T-helper 1 cell treated with Interleukin-12 subunit alpha and Interleukin-12 subunit beta and Interleukin-4 antibody, amounts not matched to agents 30 ng/mL and 1 ng/mL, for 36 hours (primary cell): ENCODE measurements at regions not wholly inside any gene's neighbourhood (a gene's known extent, or its start where the extent isn't known, plus 50 kb on each side); places are given as distances from the start of the nearest gene placed in this dataset.
"Not testable (repeated sequence)": the region's sequence is repeated elsewhere in the genome, so short reads cannot be mapped to it uniquely, and the experiment has no call there.

ENCODE experiments used
- intact Hi-C: fragments of 100-400 bp; cut with micrococcal nuclease; formaldehyde crosslinking; loops from one replicate; pipeline ENCODE4 v1.15.1; 2024

DNA sequence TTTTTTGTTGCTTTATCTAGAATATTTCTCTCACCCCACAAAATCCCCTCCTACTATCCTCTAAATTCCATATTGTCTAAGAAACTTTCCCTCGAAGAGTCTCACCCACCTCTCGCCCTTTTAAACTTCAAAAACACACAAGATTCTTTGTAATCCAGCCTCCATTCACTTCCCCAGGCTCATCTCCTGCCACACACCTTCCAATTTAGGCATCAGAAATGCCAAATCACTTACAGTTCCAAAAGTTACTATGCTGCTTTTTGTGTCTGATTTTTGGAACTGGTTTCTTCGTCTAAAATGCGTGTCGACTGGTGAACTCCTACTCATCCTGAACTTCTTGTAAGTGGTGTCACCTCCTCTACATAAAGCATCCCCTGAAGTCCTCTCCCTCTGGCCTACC lies 482.4 kb upstream of the CAMK1G start:
- intact Hi-C loops = no loop called here

DNA sequence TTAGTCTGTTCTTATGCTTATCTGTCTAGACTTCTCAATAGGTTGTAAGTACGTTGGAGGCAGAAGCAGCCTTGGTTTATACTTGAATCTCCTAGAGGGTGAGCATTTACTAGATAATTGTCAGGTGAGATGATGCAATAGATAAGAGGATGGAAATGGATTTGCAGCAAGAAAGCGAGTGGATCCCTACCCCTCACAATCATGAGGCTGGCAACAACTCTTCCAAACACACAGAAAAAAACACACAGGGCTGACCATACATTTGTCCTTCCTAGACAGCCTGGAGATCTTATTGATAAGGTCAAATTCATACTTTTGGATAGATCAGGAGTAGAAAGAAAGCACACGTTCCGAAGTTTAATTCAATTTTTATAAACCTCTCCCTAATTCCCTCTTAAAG lies 481.4 kb upstream of the CAMK1G start:
- intact Hi-C loops = no loop called here

DNA sequence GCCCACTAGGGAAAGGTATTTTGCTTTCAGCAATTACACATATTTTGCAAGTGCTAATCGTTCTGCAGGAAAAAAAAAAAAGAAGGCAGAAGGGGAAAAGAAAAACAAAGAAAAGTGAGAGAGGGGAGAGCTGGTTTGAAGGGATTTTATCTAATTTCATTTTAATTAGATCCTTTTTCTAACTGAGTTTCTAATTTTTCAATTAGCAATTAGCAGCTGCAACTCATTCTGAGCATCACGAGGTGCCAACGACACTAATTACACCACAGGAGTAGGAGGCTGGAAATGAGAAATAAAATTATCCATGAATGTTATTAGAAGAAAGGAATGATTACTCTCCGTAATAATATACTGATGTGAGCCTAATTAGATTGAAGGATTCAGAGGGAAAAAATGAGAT lies 481.0 kb upstream of the CAMK1G start:
- intact Hi-C loops = no loop called here

DNA sequence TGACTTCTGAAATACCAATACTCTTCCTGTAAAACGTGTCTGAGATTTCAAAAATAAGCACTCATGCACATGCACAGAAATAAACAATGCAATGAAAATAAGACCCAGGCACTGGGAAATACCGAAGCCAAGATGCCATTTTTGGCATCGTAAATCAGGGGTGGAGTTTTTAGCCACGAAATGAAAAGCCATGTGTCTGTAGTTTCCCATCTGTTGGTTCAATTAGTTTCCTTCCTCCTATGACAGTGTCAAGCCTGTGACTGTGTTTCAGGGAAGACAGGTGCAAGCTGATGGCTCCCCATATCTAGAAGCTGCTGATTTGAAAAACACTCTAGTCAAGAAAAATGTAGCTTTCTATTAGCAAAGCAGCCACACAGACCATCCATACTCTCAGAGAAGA lies 480.4 kb upstream of the CAMK1G start:
- intact Hi-C loops = no loop called here

- intact Hi-C loops = no loop called here
Measured at GRCh38 chr1:209104646-209105045, 478.9 kb upstream of the CAMK1G start.

GRCh38 chr1:209105701-209106100 lies 477.8 kb upstream of the CAMK1G start:
- intact Hi-C loops = no loop called here

- intact Hi-C loops = no loop called here
Measured at GRCh38 chr1:209106237-209106741, 477.2 kb upstream of the CAMK1G start.

- intact Hi-C loops = no loop called here
Measured at GRCh38 chr1:209106861-209107260, 476.7 kb upstream of the CAMK1G start.

- intact Hi-C loops = no loop called here
Measured at GRCh38 chr1:209107535-209107934, 476.0 kb upstream of the CAMK1G start.

DNA sequence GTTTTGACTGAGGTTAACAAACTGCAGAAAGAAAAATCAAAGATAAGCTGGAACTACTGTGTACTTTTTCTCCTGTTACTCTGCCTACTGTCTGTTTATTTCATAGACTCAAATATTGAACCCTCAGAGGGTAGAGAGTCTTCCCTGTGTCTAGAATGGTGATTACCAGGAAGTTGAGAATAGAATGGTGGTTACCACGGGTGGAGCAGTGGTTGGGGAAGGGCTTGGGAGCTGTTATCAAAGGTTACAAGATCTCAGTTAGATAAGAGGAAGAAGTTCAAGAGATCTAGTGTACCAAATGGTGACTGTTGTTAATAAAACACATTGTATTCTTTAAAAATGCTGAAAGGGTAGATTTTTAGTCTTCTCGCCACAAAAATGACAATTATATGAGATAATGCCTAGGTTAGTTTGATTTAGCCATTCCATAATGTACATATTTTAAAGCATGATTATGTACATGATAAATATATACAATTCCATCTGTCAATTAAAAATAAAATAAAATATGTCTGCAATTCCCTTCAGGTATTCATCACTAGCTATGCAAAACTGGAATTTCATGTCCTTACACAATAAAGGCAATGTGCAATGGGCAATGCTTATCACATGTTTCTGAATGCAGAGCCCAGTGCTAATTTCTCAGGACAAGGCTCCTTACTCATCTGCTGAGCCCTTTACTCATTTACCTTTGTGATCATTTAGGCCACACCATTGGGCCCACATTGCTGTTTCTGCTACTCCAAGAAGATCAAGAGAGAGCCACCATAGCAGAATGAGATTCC lies 474.3 kb upstream of the CAMK1G start:
- intact Hi-C loops = no loop called here

GRCh38 chr1:209113521-209113920 lies 470.0 kb upstream of the CAMK1G start:
- intact Hi-C loops = no loop called here

- intact Hi-C loops = no loop called here
Measured at GRCh38 chr1:209116705-209117104, 466.8 kb upstream of the CAMK1G start.

GRCh38 chr1:209123601-209124000 lies 459.9 kb upstream of the CAMK1G start:
- intact Hi-C loops = no loop called here

GRCh38 chr1:209129091-209129490 lies 454.4 kb upstream of the CAMK1G start:
- intact Hi-C loops = not testable (repeated sequence)

DNA sequence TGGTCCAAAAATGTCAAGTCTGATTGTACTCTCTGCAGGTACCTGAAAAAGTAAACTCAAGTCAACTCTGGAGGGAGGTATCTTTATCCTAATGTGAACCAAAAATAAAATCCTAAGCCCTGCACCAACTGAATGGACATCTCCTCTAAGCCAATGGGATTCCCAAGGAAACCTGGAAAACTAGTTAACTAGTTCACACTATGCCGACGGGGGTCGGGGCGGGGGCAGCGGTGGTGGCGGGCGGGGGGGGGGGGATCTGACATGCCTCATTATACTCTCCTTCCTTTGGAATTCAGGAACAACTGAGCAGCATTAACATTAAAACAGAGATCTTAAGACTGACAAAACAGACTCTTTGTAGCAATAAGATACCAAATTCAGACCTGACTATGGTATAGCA lies 452.6 kb upstream of the CAMK1G start:
- intact Hi-C loops = no loop called here

DNA sequence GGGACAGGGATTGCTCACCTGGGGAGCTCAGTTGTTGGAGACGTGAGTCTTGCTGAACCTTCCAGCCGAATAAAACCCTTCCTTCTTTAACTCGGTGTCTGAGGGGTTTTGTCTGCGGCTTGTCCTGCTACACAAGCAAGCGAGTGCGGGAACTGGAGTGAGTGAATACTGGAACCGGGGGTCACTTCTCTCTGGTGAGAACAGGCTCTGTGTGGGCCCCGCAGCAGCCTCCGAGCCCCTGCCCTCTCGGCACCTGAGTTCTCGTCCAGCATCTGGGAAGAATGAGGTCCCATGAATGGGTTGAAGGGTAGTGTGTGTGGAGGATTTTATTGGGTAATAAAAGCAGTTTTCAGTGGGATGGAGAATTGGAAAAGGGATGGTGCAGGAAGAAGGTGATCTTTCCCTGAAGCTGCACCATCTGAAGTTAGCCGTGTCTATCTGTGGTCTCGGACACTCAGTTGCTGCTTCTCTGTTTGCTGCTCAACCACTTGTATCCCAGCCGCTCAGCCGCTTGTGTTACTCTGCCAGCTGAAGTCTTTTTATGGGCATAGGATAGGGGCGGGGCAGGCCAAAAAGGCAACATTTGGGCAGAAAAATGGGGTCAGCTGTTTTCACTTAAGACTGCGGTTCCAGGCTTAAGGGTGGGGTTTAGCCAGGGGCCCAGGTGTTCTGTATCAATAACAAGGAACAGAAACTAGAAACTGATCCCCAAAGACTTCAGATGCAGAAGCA lies 450.6 kb upstream of the CAMK1G start:
- intact Hi-C loops = no loop called here

DNA sequence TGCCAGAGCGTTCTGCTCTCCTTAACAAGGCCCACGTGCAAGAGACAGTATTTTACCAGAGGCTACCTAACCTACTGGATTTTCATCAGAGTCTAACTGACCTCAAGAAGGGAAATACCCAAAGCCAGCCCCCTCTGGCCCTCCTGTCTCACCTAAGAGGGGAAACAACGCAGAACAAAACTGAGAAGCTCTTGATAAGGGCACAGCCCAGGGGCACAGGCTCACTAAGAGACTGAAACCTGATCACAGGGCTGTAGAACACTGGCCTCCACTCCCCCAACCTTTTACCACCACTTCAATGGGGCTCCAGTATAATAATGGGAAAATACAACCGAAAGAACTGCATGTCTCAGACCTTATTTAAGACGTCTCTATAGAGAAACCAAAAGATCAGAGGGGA lies 449.5 kb upstream of the CAMK1G start:
- intact Hi-C loops = no loop called here

- intact Hi-C loops = no loop called here
Measured at GRCh38 chr1:209143916-209144315, 439.6 kb upstream of the CAMK1G start.

GRCh38 chr1:209150114-209150513 lies 433.4 kb upstream of the CAMK1G start:
- intact Hi-C loops = no loop called here

- intact Hi-C loops = no loop called here
Measured at GRCh38 chr1:209153411-209153810, 430.1 kb upstream of the CAMK1G start.

DNA sequence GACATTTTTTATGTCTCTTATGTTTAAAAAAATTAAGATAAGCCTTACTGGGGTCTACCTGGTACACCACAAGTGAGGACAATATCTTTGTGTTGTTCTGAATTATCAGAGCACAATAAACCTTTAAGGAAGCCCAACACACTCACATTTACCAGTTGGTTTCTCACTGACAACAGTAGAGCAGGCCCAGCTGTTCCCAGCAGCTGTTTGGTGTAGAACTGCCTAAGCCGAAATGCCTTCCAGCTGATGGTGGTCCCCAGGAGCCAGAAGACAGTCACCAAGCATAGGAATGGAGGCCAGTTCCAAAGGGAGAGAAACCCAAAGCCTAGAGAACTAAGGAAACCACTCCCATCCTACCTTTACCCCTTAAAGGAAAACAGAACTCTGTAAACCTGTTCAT lies 428.6 kb upstream of the CAMK1G start:
- intact Hi-C loops = no loop called here

DNA sequence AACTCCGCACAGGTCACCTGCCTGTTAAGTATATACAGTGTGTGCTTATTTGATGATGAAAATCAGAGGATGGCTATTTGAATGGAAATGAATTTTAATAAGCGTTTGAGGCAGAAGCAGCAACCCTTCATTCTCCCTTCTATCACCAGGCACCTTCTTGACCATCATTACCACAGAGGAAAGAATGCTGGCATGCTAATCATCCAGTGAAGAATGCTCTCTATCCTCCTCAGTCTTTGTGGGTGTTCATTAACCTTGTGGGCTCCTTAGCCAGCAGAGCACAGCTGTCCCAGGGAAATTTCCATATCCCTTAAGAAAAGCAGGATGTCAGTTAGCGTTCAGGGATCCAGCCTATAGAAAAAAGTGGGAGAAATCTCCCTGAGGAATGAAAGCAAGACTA lies 428.0 kb upstream of the CAMK1G start:
- intact Hi-C loops = no loop called here

- intact Hi-C loops = no loop called here
Measured at GRCh38 chr1:209156991-209157390, 426.5 kb upstream of the CAMK1G start.
